Mucosa of rectum (tissue), 2 donors: ENCODE measurements at regions not wholly inside any gene's neighbourhood (a gene's known extent, or its start where the extent isn't known, plus 50 kb on each side); places are given as distances from the start of the nearest gene placed in this dataset.

ENCODE experiments used
- H3K27ac ChIP-seq, 2 donors: one replicate each; pipeline ENCODE4 v1.7.0; 2013; ENCODE audit warnings: inconsistent platforms in 2 of 2, low read depth in 2 of 2, low read length in 2 of 2
- H3K27me3 ChIP-seq, 2 donors: one replicate each; pipeline ENCODE4 v1.7.0; 2013; ENCODE audit warnings: low read length in 2 of 2; ENCODE audit not compliant: control insufficient read depth in 2 of 2, insufficient read depth in 2 of 2
- H3K36me3 ChIP-seq, 2 donors: one replicate each; pipeline ENCODE4 v1.7.0; 2013; ENCODE audit warnings: low read length in 2 of 2; ENCODE audit not compliant: control insufficient read depth in 2 of 2, insufficient read depth in 2 of 2
- H3K4me1 ChIP-seq, 2 donors: one replicate each; pipeline ENCODE4 v1.7.0; 2013; ENCODE audit warnings: low read length in 2 of 2, mild to moderate bottlenecking in 1 of 2; ENCODE audit not compliant: control insufficient read depth in 2 of 2, insufficient read depth in 2 of 2
- H3K4me3 ChIP-seq, 2 donors: one replicate each; pipeline ENCODE4 v1.7.0; 2013; ENCODE audit warnings: low read length in 2 of 2
- H3K9ac ChIP-seq, 2 donors: one replicate each; pipeline ENCODE4 v1.7.0; 2013; ENCODE audit warnings: low read length in 2 of 2, low read depth in 1 of 2, mild to moderate bottlenecking in 1 of 2
- H3K9me3 ChIP-seq, 2 donors: one replicate each; pipeline ENCODE4 v1.7.0; 2013; ENCODE audit warnings: low read length in 2 of 2; ENCODE audit not compliant: control insufficient read depth in 2 of 2
- donor health status: healthy.
- donor health status: Normal muscosa, but diverticular disease.

DNA sequence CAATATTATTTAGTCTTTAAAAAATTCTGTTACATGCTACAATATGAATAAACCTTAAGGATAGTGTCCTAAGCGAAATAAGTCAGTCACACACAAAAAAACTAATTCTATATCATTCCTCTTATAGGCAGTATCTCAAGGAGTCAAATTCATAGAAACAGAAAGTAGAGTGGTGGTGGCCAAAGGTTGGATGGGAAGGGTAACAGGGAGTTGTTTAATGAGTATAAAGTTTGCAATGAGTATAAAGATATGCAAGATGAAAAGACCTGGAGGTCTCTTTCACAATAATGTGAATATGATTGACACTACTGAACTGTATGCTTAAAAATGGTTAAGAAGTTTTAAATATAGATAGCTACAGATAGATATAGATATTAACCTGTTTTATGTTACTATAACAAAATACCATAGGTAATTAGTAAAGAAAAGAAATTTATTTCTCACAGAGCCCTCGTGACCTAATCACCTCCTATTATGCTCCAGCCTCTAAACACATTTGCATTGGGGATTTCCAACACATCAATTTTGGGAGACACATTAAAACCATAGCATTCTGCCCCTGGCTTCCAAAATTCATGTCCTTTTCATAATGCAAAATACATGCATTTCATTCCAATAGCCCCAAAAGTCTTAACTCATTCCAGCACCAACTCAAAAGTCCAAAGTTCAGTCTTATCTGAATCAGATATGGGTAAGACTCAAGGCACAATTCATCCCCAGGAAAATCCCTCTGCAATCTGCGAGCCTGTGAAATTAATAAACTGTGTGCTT, 93.6 kb downstream of the ATPSCKMT start:
- no peak overlapping the region for H3K4me3 ChIP-seq
- no peak overlapping the region for H3K9ac ChIP-seq
- no peak overlapping the region for H3K27ac ChIP-seq
- no peaks in the 10 kb centered on the region for H3K27me3 ChIP-seq
- H3K4me1 ChIP-seq = no peaks in the 10 kb centered on the region
- H3K36me3 ChIP-seq = no peaks in the 10 kb centered on the region
- no peaks in the 10 kb centered on the region for H3K9me3 ChIP-seq

DNA sequence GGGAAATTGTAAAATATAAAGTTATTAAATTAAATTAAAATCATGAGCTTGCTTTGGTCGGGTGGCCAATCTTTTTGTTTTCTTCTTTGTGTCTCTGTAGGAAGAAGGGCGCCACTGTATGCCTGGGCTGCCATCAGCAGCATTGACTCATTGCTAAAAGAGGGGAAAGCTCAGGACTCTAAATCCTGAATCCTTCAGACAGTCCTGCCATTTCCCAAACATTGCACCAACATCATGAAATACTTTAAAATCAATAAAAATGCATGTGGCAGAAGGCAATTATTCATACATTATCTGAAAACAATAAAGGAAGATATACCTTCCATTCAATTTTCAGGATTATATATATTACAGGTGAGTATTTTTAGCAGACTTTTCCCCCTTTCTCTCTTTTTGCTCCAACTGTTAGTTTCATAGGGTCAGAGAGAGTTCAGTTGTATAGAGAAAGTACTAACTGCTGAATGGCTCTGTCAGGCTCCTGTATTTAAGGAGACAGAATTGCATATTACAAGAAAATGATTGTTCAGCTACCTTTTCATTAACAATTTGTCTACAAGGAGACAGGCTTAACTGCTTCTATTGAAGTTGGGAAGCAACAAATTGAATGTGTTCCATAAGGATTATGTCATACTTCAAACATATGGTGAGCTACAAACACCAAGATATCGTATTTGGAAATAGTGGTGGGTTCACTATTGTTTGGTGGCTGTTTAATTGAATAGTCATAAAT, 95.7 kb downstream of the ATPSCKMT start:
- Histone ChIP-seq H3K4me1 (no peaks in the 10 kb centered on the region), H3K27me3 (no peaks in the 10 kb centered on the region), H3K9ac (no peak overlapping the region), H3K27ac (no peak overlapping the region), H3K9me3 (no peaks in the 10 kb centered on the region), H3K4me3 (no peak overlapping the region), H3K36me3 (no peaks in the 10 kb centered on the region)

DNA sequence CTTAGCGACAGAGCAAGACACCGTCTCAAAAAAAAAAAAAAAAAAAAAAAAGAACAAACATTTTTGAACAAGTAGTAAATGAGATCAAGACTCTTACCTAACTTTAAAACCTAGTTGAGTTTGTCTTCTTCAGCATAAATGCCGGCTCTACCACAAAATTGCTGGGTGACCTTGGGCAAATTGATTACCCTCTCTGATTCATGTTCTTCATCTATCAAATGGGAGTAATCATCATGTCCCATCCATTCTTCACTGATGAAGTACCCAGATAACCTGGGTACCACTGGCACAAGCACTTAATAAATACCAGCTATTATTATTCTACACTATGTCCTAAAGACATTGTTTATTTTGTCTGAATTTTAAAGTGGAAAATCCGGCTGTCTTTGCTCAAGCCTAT, 96.3 kb downstream of the ATPSCKMT start:
- Histone ChIP-seq H3K9ac (no peak overlapping the region), H3K27ac (no peak overlapping the region), H3K36me3 (no peaks in the 10 kb centered on the region), H3K9me3 (no peaks in the 10 kb centered on the region), H3K27me3 (no peaks in the 10 kb centered on the region), H3K4me3 (no peak overlapping the region), H3K4me1 (no peaks in the 10 kb centered on the region)

DNA sequence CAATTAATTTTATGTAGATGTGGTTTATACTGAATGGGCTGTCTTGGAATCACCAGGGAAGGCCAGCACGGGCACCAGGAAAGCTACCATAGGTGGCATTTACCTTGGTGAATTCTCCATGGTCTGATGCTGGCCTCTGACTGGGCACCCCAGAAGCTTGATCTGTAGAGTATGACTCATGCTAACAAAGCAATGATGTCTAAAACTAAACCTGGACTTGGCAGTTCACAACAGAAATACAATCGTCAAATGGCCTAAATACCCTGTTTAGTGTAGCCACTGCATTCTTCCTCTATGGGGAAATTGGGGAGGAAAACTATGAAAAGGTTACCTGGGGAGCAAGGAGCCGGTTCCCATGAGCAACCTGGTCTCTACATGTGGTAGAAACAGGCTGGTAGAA, 98.0 kb downstream of the ATPSCKMT start:
- Histone ChIP-seq H3K27ac (no peak overlapping the region), H3K9me3 (no peaks in the 10 kb centered on the region), H3K4me3 (no peak overlapping the region), H3K9ac (no peak overlapping the region), H3K4me1 (no peaks in the 10 kb centered on the region), H3K27me3 (no peaks in the 10 kb centered on the region), H3K36me3 (no peaks in the 10 kb centered on the region)

DNA sequence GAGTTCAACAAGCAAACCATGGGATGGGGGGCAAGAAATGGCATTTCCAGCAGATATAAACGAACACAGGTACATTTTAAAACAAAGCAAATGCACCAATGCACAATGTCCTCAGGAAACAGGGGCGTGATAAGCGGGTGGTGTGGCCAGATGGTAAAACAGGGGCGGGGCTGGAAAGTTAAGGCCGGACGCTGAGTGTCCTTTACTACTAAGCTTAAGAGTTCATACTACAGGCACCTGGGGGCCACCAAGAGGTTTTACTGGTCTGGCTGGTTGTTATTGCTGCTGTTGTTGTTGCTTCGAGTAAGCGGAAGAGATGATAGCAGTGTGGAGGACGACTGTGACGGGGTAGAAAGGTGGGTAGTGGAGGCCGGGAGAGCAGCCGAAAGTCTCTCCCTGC, 99.8 kb downstream of the ATPSCKMT start:
- Histone ChIP-seq H3K4me1 (no peaks in the 10 kb centered on the region), H3K27me3 (no peaks in the 10 kb centered on the region), H3K27ac (no peak overlapping the region), H3K9ac (no peak overlapping the region), H3K9me3 (no peaks in the 10 kb centered on the region), H3K36me3 (no peaks in the 10 kb centered on the region), H3K4me3 (no peak overlapping the region)

DNA sequence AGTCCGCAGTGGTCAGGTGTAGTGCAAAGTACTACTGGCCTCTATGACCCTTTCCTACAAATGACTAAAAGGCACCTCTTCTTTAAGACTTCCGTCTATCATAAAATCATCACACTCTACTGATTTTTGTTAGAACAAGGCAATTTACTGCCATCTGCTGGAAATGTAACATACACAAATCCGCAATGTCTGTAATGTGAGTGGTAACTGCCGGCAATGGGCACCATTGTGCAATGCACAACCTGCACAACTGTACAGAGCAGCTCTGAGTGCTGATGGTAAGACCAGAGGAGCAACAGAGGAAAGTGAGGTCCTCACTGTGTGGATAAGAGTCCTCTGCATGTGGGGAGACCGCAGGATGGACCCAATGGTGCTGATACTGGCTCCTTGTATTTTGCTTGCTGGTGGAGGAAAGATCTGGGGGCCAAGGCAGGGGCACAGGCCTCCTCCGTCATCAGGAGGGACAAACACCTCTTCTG, 103.7 kb downstream of the ATPSCKMT start:
- Histone ChIP-seq H3K27ac (no peak overlapping the region), H3K9ac (no peak overlapping the region), H3K27me3 (no peaks in the 10 kb centered on the region), H3K4me1 (no peaks in the 10 kb centered on the region), H3K36me3 (no peaks in the 10 kb centered on the region), H3K9me3 (no peaks in the 10 kb centered on the region), H3K4me3 (no peak overlapping the region)

DNA sequence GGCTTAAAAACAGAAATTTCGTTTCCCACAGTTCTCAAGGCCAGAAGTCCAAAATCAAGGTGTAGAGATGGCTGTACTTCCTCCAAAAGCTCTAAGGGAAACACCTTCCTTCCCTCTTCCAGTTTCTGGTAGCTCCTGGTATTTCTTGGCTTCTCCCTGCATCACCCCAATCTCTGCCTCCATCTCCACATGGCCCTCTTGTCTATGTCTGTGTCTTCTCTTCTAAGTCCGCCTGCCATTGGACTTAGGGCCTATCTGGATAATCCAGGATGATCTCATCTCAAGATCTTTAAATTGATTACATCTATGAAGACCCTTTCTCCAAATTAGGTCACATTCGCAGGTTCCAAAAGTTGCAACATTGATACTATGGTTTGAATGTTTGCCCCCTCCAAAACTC, 105.6 kb downstream of the ATPSCKMT start:
- H3K27ac ChIP-seq = no peak overlapping the region
- H3K4me3 ChIP-seq = no peak overlapping the region
- H3K4me1 ChIP-seq = no peaks in the 10 kb centered on the region
- no peaks in the 10 kb centered on the region for H3K9me3 ChIP-seq
- no peak overlapping the region for H3K9ac ChIP-seq
- no peaks in the 10 kb centered on the region for H3K36me3 ChIP-seq
- H3K27me3 ChIP-seq = no peaks in the 10 kb centered on the region

DNA sequence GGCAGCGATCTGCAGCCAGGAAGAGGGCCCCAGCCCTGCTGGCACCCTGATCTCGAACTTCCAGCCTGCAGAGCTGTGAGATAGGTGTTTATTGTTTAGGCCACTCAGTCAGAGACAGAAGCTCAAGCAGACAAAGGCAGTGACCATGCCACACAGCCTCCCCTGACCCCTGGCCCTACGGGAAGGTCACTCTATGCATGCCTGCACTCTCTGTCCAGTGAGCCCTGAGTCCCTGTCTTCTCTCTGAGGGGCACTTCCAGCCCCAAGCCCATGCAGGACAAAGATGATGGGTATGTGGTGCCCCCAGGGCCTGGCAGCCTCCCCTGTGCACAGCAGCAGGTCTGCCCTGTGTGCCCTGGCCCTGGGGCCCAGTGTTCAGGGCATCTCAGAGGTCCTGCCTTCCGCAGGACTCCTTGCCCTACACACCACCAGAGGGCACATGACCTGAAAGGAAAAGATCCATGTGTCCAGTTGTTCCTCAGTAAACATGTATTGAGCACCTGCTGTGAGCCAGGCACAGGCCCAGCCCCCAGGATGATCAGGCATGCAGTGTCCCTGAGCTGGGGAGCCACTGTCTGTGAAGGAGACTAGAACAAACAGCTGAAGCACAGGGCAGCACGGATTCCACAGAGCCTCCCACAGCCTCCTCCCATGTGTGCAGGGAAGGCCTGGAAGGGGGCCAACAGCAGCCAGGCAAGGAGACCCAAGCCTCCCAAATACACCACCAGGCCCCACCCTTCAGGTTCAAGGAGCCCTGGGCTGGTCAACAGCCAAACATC, 109.3 kb downstream of the ATPSCKMT start:
- no peak overlapping the region for H3K27ac ChIP-seq
- H3K4me1 ChIP-seq = no peaks in the 10 kb centered on the region
- no peak overlapping the region for H3K4me3 ChIP-seq
- no peaks in the 10 kb centered on the region for H3K27me3 ChIP-seq
- H3K36me3 ChIP-seq = no peaks in the 10 kb centered on the region
- no peak overlapping the region for H3K9ac ChIP-seq
- H3K9me3 ChIP-seq = no peaks in the 10 kb centered on the region

DNA sequence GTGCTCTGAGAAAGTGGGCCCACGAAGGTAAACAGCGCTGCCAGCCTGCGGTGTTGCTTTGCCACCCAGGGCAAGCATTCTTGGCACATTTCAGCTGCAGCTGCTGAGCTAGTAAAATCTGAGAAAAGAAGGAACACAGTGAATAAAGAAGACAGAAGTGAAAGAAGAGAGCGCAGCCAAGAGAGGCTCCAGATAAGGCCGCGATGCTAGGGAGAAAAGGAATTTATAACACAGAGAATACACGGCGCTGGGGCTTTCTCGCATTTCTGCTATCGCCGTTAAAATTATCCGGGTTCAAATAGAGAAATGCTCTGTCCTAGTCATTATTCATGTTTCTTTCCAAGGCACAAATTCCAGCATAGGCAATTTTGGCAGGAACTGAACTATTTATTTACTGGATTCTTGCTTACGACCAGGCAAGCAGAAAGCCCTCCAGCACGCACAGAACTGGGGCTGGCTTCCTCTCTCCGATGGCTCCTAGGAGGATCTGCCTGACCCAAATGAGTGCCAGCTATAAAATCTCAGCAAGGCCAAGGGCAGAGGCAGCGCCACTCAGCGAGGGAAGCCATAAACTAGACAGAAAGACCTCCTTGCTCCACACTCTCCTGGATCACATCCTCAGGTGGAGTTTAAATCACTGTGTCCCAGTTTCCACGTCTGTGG, 111.2 kb downstream of the ATPSCKMT start:
- H3K9me3 ChIP-seq = no peaks in the 10 kb centered on the region
- no peaks in the 10 kb centered on the region for H3K27me3 ChIP-seq
- no peak overlapping the region for H3K27ac ChIP-seq
- H3K4me3 ChIP-seq = no peak overlapping the region
- H3K9ac ChIP-seq = no peak overlapping the region
- no peaks in the 10 kb centered on the region for H3K4me1 ChIP-seq
- H3K36me3 ChIP-seq = no peaks in the 10 kb centered on the region
